NOMO-1 treated with dmso at 0.1 percent for 144 hours (cell line): ENCODE measurements at regions not wholly inside any gene's neighbourhood (a gene's known extent, or its start where the extent isn't known, plus 50 kb on each side); places are given as distances from the start of the nearest gene placed in this dataset.
A peak's percentile ranks its signal among the peaks of the same experiment; 100 is the strongest.
"Not testable (repeated sequence)": the region's sequence is repeated elsewhere in the genome, so short reads cannot be mapped to it uniquely, and the experiment has no call there.

Experiments
- DNase-seq: peaks from one replicate; lab custom pipeline; 2025; ENCODE audit not compliant: unreplicated experiment; lab: John Stamatoyannopoulos, UW

- DNase-seq, result no peak
Measured at GRCh38 chr6:76275746-76276145, 203.3 kb upstream of the IMPG1 start.

- no peak for DNase-seq
Measured at GRCh38 chr6:76264468-76264867, 192.0 kb upstream of the IMPG1 start.

GRCh38 chr6:76262240-76262639 is 189.8 kb upstream of the IMPG1 start:
- DNase-seq, result no peak

GRCh38 chr6:76250666-76251065 is 178.2 kb upstream of the IMPG1 start:
- DNase-seq, result peak; percentile 85

- no peak for DNase-seq
Measured at GRCh38 chr6:76247527-76247926, 175.1 kb upstream of the IMPG1 start.

GRCh38 chr6:76240092-76240491 is 167.6 kb upstream of the IMPG1 start:
- no peak for DNase-seq

- no peak for DNase-seq
Measured at GRCh38 chr6:76230711-76231110, 158.2 kb upstream of the IMPG1 start.

GRCh38 chr6:76222189-76222588 is 149.7 kb upstream of the IMPG1 start:
- DNase-seq, result no peak

- DNase-seq, result no peak
Measured at GRCh38 chr6:76221525-76221924, 149.1 kb upstream of the IMPG1 start.

- no peak for DNase-seq
Measured at GRCh38 chr6:76220805-76221204, 148.3 kb upstream of the IMPG1 start.

- DNase-seq, result no peak
Measured at GRCh38 chr6:76217606-76218005, 145.1 kb upstream of the IMPG1 start.

- DNase-seq, result no peak
Measured at GRCh38 chr6:76214546-76214945, 142.1 kb upstream of the IMPG1 start.

- peak; percentile 75 for DNase-seq
Measured at GRCh38 chr6:76174722-76175121, 102.3 kb upstream of the IMPG1 start.

GRCh38 chr6:76166874-76167273 is 94.4 kb upstream of the IMPG1 start:
- no peak for DNase-seq

GRCh38 chr6:76166297-76166696 is 93.8 kb upstream of the IMPG1 start:
- DNase-seq, result no peak

- no peak for DNase-seq
Measured at GRCh38 chr6:76165471-76166221, 93.2 kb upstream of the IMPG1 start.

GRCh38 chr6:76162811-76163210 is 90.3 kb upstream of the IMPG1 start:
- no peak for DNase-seq

- not testable (repeated sequence) for DNase-seq
Measured at GRCh38 chr6:76157800-76158199, 85.3 kb upstream of the IMPG1 start.

GRCh38 chr6:76135481-76135880 is 63.0 kb upstream of the IMPG1 start:
- DNase-seq, result no peak

- DNase-seq, result no peak
Measured at GRCh38 chr6:76134651-76135050, 62.2 kb upstream of the IMPG1 start.

- no peak for DNase-seq
Measured at GRCh38 chr6:76124018-76124417, 51.6 kb upstream of the IMPG1 start.
